Keratinocyte (primary cell): ENCODE measurements at regions not wholly inside any gene's neighbourhood (a gene's known extent, or its start where the extent isn't known, plus 50 kb on each side); places are given as distances from the start of the nearest gene placed in this dataset.

Source experiments
- EZH2 ChIP-seq: IDR thresholded peaks from one replicate; pipeline ENCODE4 v1.6.1; 2012; ENCODE audit warnings: inconsistent platforms, mild to moderate bottlenecking, low read length, moderate library complexity
- TF ChIP-seq, protein P1 (sequence below), 3 experiments: IDR thresholded peaks in 1 of 3; conservative IDR thresholded peaks in 1 of 3; optimal IDR thresholded peaks in 1 of 3; 2 replicates in 2 of 3; 3 replicates in 1 of 3; pipeline versions ENCODE3 to v1.5.1; 2011; ENCODE audit warnings: low read length in 3 of 3, mild to moderate bottlenecking in 3 of 3, moderate library complexity in 2 of 3, control low read depth in 1 of 3, inconsistent platforms in 1 of 3; ENCODE audit not compliant: insufficient read depth in 2 of 3; ENCODE audit errors: extremely low read depth in 1 of 3

DNA sequence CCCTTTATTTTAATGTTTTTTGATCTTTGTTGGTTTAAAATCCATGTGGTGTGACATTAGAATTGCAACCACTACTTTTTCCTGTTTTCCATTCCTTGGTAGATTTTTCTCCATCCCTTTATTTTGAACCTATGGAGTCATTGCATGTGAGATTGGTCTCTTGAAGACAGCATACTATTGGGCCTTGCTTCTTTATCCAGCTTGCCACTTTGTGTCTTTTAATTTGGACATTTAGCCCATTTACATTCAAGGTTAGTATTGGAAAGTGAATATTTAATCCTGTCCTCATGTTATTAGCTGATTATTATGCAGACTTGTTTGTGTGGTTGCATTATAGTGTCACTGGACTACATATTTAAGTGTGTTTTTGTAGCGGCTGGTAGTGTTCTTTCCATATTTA is 782.9 kb downstream of the SLC4A3 start:
- TF ChIP-seq, protein P1, sequence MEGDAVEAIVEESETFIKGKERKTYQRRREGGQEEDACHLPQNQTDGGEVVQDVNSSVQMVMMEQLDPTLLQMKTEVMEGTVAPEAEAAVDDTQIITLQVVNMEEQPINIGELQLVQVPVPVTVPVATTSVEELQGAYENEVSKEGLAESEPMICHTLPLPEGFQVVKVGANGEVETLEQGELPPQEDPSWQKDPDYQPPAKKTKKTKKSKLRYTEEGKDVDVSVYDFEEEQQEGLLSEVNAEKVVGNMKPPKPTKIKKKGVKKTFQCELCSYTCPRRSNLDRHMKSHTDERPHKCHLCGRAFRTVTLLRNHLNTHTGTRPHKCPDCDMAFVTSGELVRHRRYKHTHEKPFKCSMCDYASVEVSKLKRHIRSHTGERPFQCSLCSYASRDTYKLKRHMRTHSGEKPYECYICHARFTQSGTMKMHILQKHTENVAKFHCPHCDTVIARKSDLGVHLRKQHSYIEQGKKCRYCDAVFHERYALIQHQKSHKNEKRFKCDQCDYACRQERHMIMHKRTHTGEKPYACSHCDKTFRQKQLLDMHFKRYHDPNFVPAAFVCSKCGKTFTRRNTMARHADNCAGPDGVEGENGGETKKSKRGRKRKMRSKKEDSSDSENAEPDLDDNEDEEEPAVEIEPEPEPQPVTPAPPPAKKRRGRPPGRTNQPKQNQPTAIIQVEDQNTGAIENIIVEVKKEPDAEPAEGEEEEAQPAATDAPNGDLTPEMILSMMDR (optimal IDR thresholded peaks at IDR 0.05 in 1 of 3, IDR thresholded peaks at IDR 0.05 in 1 of 3, conservative IDR thresholded peaks at IDR 0.05 in 1 of 3; ENCODE audit: extremely low read depth in 1 of 3, insufficient read depth in 2 of 3, low read length in 3 of 3), result no peak
- TF ChIP-seq EZH2, result no peak
